GM12872 (cell line): ENCODE measurements at regions not wholly inside any gene's neighbourhood (a gene's known extent, or its start where the extent isn't known, plus 50 kb on each side); places are given as distances from the start of the nearest gene placed in this dataset.

Experiments used
- CTCF ChIP-seq: IDR thresholded peaks from 3 replicates; pipeline ENCODE4 v1.5.1; 2011; ENCODE audit warnings: low read depth, mild to moderate bottlenecking, low read length, moderate library complexity; ENCODE audit not compliant: insufficient read depth

- TF ChIP-seq CTCF, result no peak
Observed at GRCh38 chr2:43045866-43046265, 180.5 kb downstream of the ZFP36L2 start.

GRCh38 chr2:43044093-43044681 is 182.2 kb downstream of the ZFP36L2 start:
- no peak for TF ChIP-seq CTCF

GRCh38 chr2:43043553-43043870 is 182.9 kb downstream of the ZFP36L2 start:
- no peak for TF ChIP-seq CTCF

GRCh38 chr2:43041661-43042360 is 184.6 kb downstream of the ZFP36L2 start:
- TF ChIP-seq CTCF, result no peak

- no peak for TF ChIP-seq CTCF
Observed at GRCh38 chr2:43041173-43041591, 185.2 kb downstream of the ZFP36L2 start.

- no peak for TF ChIP-seq CTCF
Observed at GRCh38 chr2:43040084-43040854, 186.1 kb downstream of the ZFP36L2 start.

- TF ChIP-seq CTCF, result no peak
Observed at GRCh38 chr2:43039376-43040080, 186.9 kb downstream of the ZFP36L2 start.
